Vagina (tissue), 2 donors: ENCODE measurements at regions not wholly inside any gene's neighbourhood (a gene's known extent, or its start where the extent isn't known, plus 50 kb on each side); places are given as distances from the start of the nearest gene placed in this dataset.

ENCODE experiments used
- POLR2AphosphoS5 ChIP-seq, 2 donors: sonication (generic); formaldehyde crosslinking; IDR thresholded peaks; one replicate each; pipeline ENCODE4 v1.9.0; 2017; ENCODE audit warnings: antibody characterized with exemption in 2 of 2, mild to moderate bottlenecking in 2 of 2, low read depth in 1 of 2; ENCODE audit not compliant: insufficient read depth in 1 of 2
- TF ChIP-seq, protein P1 (sequence below), 3 experiments: fragments of 450-650 bp in 2 of 3; fragments of 200-600 bp in 1 of 3; sonication (generic) in 1 of 3; IDR thresholded peaks; one replicate each; pipeline ENCODE4 v1.5.1; 2017 to 2019; ENCODE audit warnings: antibody characterized with exemption in 3 of 3, mild to moderate bottlenecking in 2 of 3, moderate library complexity in 2 of 3

DNA sequence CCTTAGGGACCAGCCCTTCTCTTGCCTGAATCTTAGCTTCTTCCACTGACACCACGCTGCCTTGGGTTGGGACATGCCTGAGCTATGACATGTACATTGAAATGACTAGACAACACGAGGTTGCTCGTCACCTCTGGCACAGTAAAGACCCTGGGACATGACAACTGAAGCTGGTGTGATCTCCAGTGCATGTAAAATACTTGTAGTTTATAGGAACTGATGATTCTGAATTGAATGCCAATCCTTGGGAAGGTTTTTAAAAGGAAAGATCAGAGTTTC lies 100.7 kb upstream of the PGRMC2 start:
- TF ChIP-seq, protein P1, sequence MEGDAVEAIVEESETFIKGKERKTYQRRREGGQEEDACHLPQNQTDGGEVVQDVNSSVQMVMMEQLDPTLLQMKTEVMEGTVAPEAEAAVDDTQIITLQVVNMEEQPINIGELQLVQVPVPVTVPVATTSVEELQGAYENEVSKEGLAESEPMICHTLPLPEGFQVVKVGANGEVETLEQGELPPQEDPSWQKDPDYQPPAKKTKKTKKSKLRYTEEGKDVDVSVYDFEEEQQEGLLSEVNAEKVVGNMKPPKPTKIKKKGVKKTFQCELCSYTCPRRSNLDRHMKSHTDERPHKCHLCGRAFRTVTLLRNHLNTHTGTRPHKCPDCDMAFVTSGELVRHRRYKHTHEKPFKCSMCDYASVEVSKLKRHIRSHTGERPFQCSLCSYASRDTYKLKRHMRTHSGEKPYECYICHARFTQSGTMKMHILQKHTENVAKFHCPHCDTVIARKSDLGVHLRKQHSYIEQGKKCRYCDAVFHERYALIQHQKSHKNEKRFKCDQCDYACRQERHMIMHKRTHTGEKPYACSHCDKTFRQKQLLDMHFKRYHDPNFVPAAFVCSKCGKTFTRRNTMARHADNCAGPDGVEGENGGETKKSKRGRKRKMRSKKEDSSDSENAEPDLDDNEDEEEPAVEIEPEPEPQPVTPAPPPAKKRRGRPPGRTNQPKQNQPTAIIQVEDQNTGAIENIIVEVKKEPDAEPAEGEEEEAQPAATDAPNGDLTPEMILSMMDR (IDR thresholded peaks at IDR 0.05): no peak
- TF ChIP-seq POLR2AphosphoS5 (IDR thresholded peaks at IDR 0.05; ENCODE audit: insufficient read depth in 1 of 2, low read depth in 1 of 2): no peak
